ENCODE measurements at regions not wholly inside any gene's neighbourhood (a gene's known extent, or its start where the extent isn't known, plus 50 kb on each side); places are given as distances from the start of the nearest gene placed in this dataset.

GRCh38 chr4:96063639-96064038, 223.7 kb downstream of the PDHA2 start:
- no peak for TF ChIP-seq CTCF (conservative IDR thresholded peaks at IDR 0.05; ENCODE audit: control insufficient read depth, insufficient read depth, low read depth, low read length)
- H3K4me3 ChIP-seq (ENCODE audit: control insufficient read depth, low read depth, low read length), result no peak overlapping the region
- DNase-seq (ENCODE audit: low read depth), result no peak

- TF ChIP-seq CTCF (conservative IDR thresholded peaks at IDR 0.05; ENCODE audit: control insufficient read depth, insufficient read depth, low read depth, low read length), result no peak
- DNase-seq (ENCODE audit: low read depth), result peak; percentile 31
- no peak overlapping the region for H3K4me3 ChIP-seq (ENCODE audit: control insufficient read depth, low read depth, low read length)
Measured at GRCh38 chr4:96073461-96073860, 233.6 kb downstream of the PDHA2 start.

DNA sequence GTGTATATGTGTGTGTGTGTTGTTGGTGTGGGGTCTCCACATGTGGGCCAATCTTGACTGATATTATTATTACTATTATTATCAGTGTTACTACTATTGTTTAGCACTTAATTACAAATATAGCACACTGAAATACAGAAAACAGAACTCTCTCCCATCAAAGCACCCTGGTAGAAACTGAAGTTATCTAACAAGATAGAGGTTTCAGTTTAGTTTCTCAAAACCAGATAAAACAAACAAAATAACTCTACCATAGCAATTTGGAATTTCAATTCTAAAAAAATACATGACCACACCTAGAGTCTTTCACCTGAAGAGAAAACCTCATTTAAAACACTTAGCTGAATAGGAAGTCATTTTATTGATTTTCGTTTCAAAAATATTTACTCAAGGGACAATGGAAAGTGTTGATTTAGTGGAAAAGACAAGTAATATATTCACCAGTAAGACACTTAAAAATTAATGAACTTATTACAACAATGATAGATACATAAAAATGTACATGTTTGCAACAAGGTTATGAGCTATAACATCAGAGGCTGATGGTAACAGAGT, 252.3 kb downstream of the PDHA2 start:
- DNase-seq (ENCODE audit: low read depth), result no peak
- TF ChIP-seq CTCF (conservative IDR thresholded peaks at IDR 0.05; ENCODE audit: control insufficient read depth, insufficient read depth, low read depth, low read length), result no peak
- no peak overlapping the region for H3K4me3 ChIP-seq (ENCODE audit: control insufficient read depth, low read depth, low read length)

DNA sequence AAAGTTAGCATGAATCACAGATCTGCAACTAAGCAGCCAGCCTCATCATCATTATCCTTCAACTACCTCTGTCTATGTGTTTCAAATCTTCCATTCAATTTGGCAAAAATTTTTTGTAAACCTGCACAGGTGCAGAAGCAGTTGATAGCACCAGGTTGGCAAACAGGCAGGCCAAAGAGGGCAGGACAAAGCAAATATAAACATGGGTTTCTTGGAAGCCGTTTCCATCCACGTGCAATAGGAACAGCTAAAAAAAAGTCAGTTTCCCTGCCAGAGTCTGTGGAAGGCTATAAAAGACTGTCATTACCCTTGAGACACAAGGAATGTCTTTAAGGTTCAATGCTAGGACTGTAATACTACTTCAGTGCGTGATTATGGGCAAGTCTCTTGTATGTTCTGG, 253.2 kb downstream of the PDHA2 start:
- no peak for DNase-seq (ENCODE audit: low read depth)
- no peak for TF ChIP-seq CTCF (conservative IDR thresholded peaks at IDR 0.05; ENCODE audit: control insufficient read depth, insufficient read depth, low read depth, low read length)
- H3K4me3 ChIP-seq (ENCODE audit: control insufficient read depth, low read depth, low read length), result no peak overlapping the region

- no peak for TF ChIP-seq CTCF (conservative IDR thresholded peaks at IDR 0.05; ENCODE audit: control insufficient read depth, insufficient read depth, low read depth, low read length)
Measured at GRCh38 chr4:96093563-96093962, 253.7 kb downstream of the PDHA2 start.

DNA sequence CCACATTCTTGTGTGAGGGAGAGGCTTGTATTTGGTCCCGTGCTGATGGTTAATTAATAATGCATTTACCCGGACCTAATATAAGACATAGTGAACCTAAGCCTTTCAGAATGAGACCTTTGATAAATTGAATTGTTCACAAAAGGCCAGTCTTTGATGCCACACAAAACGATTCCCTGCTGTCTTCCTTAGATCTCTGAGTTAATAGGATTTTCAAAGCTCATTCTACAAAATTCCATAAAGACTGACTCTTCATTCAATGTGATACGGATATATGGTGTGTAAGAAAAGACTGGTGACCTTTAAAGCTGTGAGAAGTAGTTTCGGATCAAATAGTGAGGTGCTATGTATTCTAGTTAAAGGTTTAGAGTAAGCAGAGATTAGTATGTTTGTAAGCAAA, 254.3 kb downstream of the PDHA2 start:
- no peak overlapping the region for H3K4me3 ChIP-seq (ENCODE audit: control insufficient read depth, low read depth, low read length)
- no peak for TF ChIP-seq CTCF (conservative IDR thresholded peaks at IDR 0.05; ENCODE audit: control insufficient read depth, insufficient read depth, low read depth, low read length)
- no peak for DNase-seq (ENCODE audit: low read depth)

More at GRCh38 chr4:96093563-96093962, 253.7 kb downstream of the PDHA2 start:
- H3K4me3 ChIP-seq (ENCODE audit: control insufficient read depth, low read depth, low read length), result no peak overlapping the region
- no peak for DNase-seq (ENCODE audit: low read depth)

Data from fibroblast of mammary gland (primary cell).